ENCODE measurements at regions not wholly inside any gene's neighbourhood (a gene's known extent, or its start where the extent isn't known, plus 50 kb on each side); places are given as distances from the start of the nearest gene placed in this dataset.

GRCh38 chr5:124153588-124153987, 592.9 kb downstream of the ZNF608 start:
- Histone ChIP-seq H3K4me3 (ENCODE audit: control insufficient read depth in 2 of 3, extremely low read depth in 1 of 3, insufficient read depth in 2 of 3, low read depth in 1 of 3, low read length in 3 of 3) (no peak overlapping the region), H4K20me1 (ENCODE audit: control insufficient read depth, extremely low read depth, insufficient read depth, low read length) (no peaks in the 10 kb centered on the region), H3K4me2 (ENCODE audit: control insufficient read depth, extremely low read depth, insufficient read depth, low read depth, low read length) (no peak overlapping the region), H2AFZ (ENCODE audit: control insufficient read depth, low read length) (no peak overlapping the region), H3K79me2 (ENCODE audit: control insufficient read depth, insufficient read depth, low read length) (no peaks in the 10 kb centered on the region), H3K27ac (ENCODE audit: control insufficient read depth, insufficient read depth, low read length) (no peak overlapping the region), H3K9me1 (ENCODE audit: control insufficient read depth, extremely low read depth, insufficient read depth, low read length) (no peaks in the 10 kb centered on the region), H3K9me3 (ENCODE audit: control insufficient read depth, low read depth, low read length) (no peaks in the 10 kb centered on the region), H3K27me3 (ENCODE audit: control insufficient read depth, extremely low read depth, insufficient read depth, low read length) (no peaks in the 10 kb centered on the region), H3K36me3 (ENCODE audit: control insufficient read depth in 2 of 2, extremely low read depth in 1 of 2, insufficient read depth in 2 of 2, low read length in 2 of 2) (no peaks in the 10 kb centered on the region), H3K9ac (ENCODE audit: control insufficient read depth, extremely low read depth, insufficient read depth, low read length) (no peak overlapping the region), H3K4me1 (ENCODE audit: control insufficient read depth, extremely low read depth, insufficient read depth, low read length) (no peaks in the 10 kb centered on the region)
- dilution Hi-C loops (cut with MboI; ENCODE audit: extremely low pct_ligation_motif_present, low sequenced_read_pairs), result no loop called here
- FAIRE-seq (no peak), DNase-seq (ENCODE audit: low read depth, low spot score) (no peak)
- no peak for TF ChIP-seq CTCF (optimal IDR thresholded peaks at IDR 0.05 in 1 of 3, IDR thresholded peaks at IDR 0.05 in 1 of 3, conservative IDR thresholded peaks at IDR 0.05 in 1 of 3; ENCODE audit: extremely low read depth in 1 of 3, insufficient read depth in 2 of 3, low read length in 3 of 3)
- no peak for TF ChIP-seq EZH2 (IDR thresholded peaks at IDR 0.05; ENCODE audit: low read length)

- Histone ChIP-seq H3K36me3 (ENCODE audit: control insufficient read depth in 2 of 2, extremely low read depth in 1 of 2, insufficient read depth in 2 of 2, low read length in 2 of 2) (no peaks in the 10 kb centered on the region), H3K27ac (ENCODE audit: control insufficient read depth, insufficient read depth, low read length) (no peak overlapping the region), H2AFZ (ENCODE audit: control insufficient read depth, low read length) (no peak overlapping the region), H3K79me2 (ENCODE audit: control insufficient read depth, insufficient read depth, low read length) (no peaks in the 10 kb centered on the region), H3K4me3 (ENCODE audit: control insufficient read depth in 2 of 3, extremely low read depth in 1 of 3, insufficient read depth in 2 of 3, low read depth in 1 of 3, low read length in 3 of 3) (no peak overlapping the region), H3K9ac (ENCODE audit: control insufficient read depth, extremely low read depth, insufficient read depth, low read length) (no peak overlapping the region), H3K4me2 (ENCODE audit: control insufficient read depth, extremely low read depth, insufficient read depth, low read depth, low read length) (no peak overlapping the region), H3K9me1 (ENCODE audit: control insufficient read depth, extremely low read depth, insufficient read depth, low read length) (no peaks in the 10 kb centered on the region), H4K20me1 (ENCODE audit: control insufficient read depth, extremely low read depth, insufficient read depth, low read length) (no peaks in the 10 kb centered on the region), H3K9me3 (ENCODE audit: control insufficient read depth, low read depth, low read length) (no peaks in the 10 kb centered on the region), H3K4me1 (ENCODE audit: control insufficient read depth, extremely low read depth, insufficient read depth, low read length) (no peaks in the 10 kb centered on the region), H3K27me3 (ENCODE audit: control insufficient read depth, extremely low read depth, insufficient read depth, low read length) (no peaks in the 10 kb centered on the region)
- TF ChIP-seq CTCF (optimal IDR thresholded peaks at IDR 0.05 in 1 of 3, IDR thresholded peaks at IDR 0.05 in 1 of 3, conservative IDR thresholded peaks at IDR 0.05 in 1 of 3; ENCODE audit: extremely low read depth in 1 of 3, insufficient read depth in 2 of 3, low read length in 3 of 3) (no peak), EZH2 (IDR thresholded peaks at IDR 0.05; ENCODE audit: low read length) (no peak)
- DNase-seq (ENCODE audit: low read depth, low spot score) (no peak), FAIRE-seq (no peak)
- dilution Hi-C loops (cut with MboI; ENCODE audit: extremely low pct_ligation_motif_present, low sequenced_read_pairs), result no loop called here
Measured at GRCh38 chr5:124148574-124148973, 597.9 kb downstream of the ZNF608 start.

All from keratinocyte (primary cell).